OCI-LY3 (cell line): ENCODE measurements at regions not wholly inside any gene's neighbourhood (a gene's known extent, or its start where the extent isn't known, plus 50 kb on each side); places are given as distances from the start of the nearest gene placed in this dataset.
"Not testable (repeated sequence)": the region's sequence is repeated elsewhere in the genome, so short reads cannot be mapped to it uniquely, and the experiment has no call there.

Source experiments
- H2AFZ ChIP-seq: fragments of 200-600, 300-600 bp; shearing (Covaris generic); 2 replicates; pipeline ENCODE4 v1.6.0; 2014; ENCODE audit warnings: antibody characterized with exemption, low read depth, low read length
- H3K27ac ChIP-seq: fragments of 200-600, 300-600 bp; sonication (generic); 2 replicates; pipeline ENCODE4 v1.5.1; 2014; ENCODE audit warnings: mild to moderate bottlenecking, low read length, moderate library complexity, mixed read lengths
- H3K27me3 ChIP-seq: fragments of 200-600, 300-600 bp; sonication (generic); 2 replicates; pipeline ENCODE4 v1.6.1; 2014; ENCODE audit warnings: low read depth, low read length, mixed read lengths
- H3K36me3 ChIP-seq: fragments of 200-600, 300-600 bp; sonication (generic); replicated peaks from 2 replicates; pipeline ENCODE3; 2014; ENCODE audit warnings: low read depth, low read length, mixed read lengths
- H3K4me1 ChIP-seq: fragments of 300-600, 200-600 bp; sonication (generic); 2 replicates; pipeline ENCODE4 v1.6.1; 2014; ENCODE audit warnings: low read length, mixed read lengths
- H3K4me2 ChIP-seq: fragments of 200-600, 300-600 bp; sonication (generic); 2 replicates; pipeline ENCODE4 v1.6.1; 2014; ENCODE audit warnings: low read length, mixed read lengths
- H3K4me3 ChIP-seq: fragments of 300-600, 200-600 bp; sonication (generic); 2 replicates; pipeline ENCODE4 v1.5.1; 2014; ENCODE audit warnings: antibody characterized with exemption, mild to moderate bottlenecking, low read length, moderate library complexity
- H3K79me2 ChIP-seq: fragments of 300-600, 200-600 bp; shearing (Covaris generic); 2 replicates; pipeline ENCODE4 v1.6.1; 2014; ENCODE audit warnings: mild to moderate bottlenecking, low read length, mixed read lengths
- H3K9ac ChIP-seq: fragments of 300-600, 200-600 bp; shearing (Covaris generic); 2 replicates; pipeline ENCODE4 v1.6.0; 2014; ENCODE audit warnings: mild to moderate bottlenecking, low read length, moderate library complexity
- H3K9me3 ChIP-seq: fragments of 200-600, 300-600 bp; shearing (Covaris generic); 2 replicates; pipeline ENCODE4 v1.6.1; 2014; ENCODE audit warnings: low read length, mixed read lengths; ENCODE audit not compliant: insufficient read depth
- H4K20me1 ChIP-seq: fragments of 200-600, 300-600 bp; sonication (generic); 2 replicates; pipeline ENCODE4 v1.6.1; 2016; ENCODE audit warnings: low read length, mixed read lengths; ENCODE audit not compliant: insufficient read depth
- CTCF ChIP-seq: fragments of 200-600, 300-600 bp; sonication (generic); IDR thresholded peaks from 2 replicates; pipeline ENCODE4 v1.5.1; 2014; ENCODE audit warnings: antibody characterized with exemption, low read length, low read depth
- EZH2phosphoT487 ChIP-seq: fragments of 200-600 bp; shearing (Covaris generic); IDR thresholded peaks from 2 replicates; pipeline ENCODE4 v1.6.1; 2018; ENCODE audit warnings: antibody characterized with exemption, mixed run types, low read depth

- Histone ChIP-seq H3K36me3 (no peaks in the 10 kb centered on the region), H3K79me2 (no peaks in the 10 kb centered on the region), H4K20me1 (no peaks in the 10 kb centered on the region), H2AFZ (no peak overlapping the region), H3K4me3 (no peak overlapping the region), H3K9me3 (no peaks in the 10 kb centered on the region), H3K27ac (no peak overlapping the region), H3K4me1 (peaks cover 5% of the 10 kb centered on the region; the same call in 1 of the 2 replicates), H3K4me2 (no peak overlapping the region), H3K9ac (no peak overlapping the region), H3K27me3 (no peaks in the 10 kb centered on the region)
- TF ChIP-seq CTCF (no peak), EZH2phosphoT487 (no peak)
These were observed 60.8 kb downstream of the COPRS start for GRCh38 chr17:31798205-31798724.

- not testable (repeated sequence) for H3K27me3 ChIP-seq, H3K9me3 ChIP-seq, H3K79me2 ChIP-seq, H4K20me1 ChIP-seq, H3K4me1 ChIP-seq, H2AFZ ChIP-seq, H3K36me3 ChIP-seq, H3K4me3 ChIP-seq, H3K9ac ChIP-seq, H3K4me2 ChIP-seq, H3K27ac ChIP-seq
These were observed 63.1 kb downstream of the COPRS start for GRCh38 chr17:31795941-31796340.

- Histone ChIP-seq H2AFZ (no peak overlapping the region), H3K36me3 (no peaks in the 10 kb centered on the region), H4K20me1 (no peaks in the 10 kb centered on the region), H3K4me3 (no peak overlapping the region), H3K4me2 (no peak overlapping the region), H3K9ac (no peak overlapping the region), H3K27ac (no peak overlapping the region), H3K27me3 (no peaks in the 10 kb centered on the region), H3K4me1 (peaks cover 15% of the 10 kb centered on the region), H3K9me3 (no peaks in the 10 kb centered on the region), H3K79me2 (no peaks in the 10 kb centered on the region)
- no peak for TF ChIP-seq EZH2phosphoT487
- TF ChIP-seq CTCF: no peak
These were observed 64.9 kb downstream of the COPRS start for GRCh38 chr17:31794111-31794510.

DNA sequence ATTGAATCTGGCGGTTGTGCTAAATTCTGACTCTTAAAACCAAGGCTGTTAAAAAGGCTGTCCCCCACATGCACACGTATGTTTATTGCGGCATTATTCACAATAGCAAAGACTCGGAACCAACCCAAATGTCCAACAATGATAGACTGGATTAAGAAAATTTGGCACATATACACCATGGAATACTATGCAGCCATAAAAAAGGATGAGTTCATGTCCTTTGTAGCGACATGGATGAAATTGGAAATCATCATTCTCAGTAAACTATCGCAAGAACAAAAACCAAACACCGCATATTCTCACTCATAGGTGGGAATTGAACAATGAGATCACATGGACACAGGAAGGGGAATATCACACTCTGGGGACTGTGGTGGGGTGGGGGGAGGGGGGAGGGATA is 65.4 kb downstream of the COPRS start:
- H3K9ac ChIP-seq, H3K27ac ChIP-seq, H3K4me3 ChIP-seq, H3K27me3 ChIP-seq, H4K20me1 ChIP-seq, H3K79me2 ChIP-seq, H3K9me3 ChIP-seq, H3K4me2 ChIP-seq, H3K36me3 ChIP-seq, H2AFZ ChIP-seq: not testable (repeated sequence)
- peaks cover 18% of the 10 kb centered on the region for H3K4me1 ChIP-seq

- no peaks in the 10 kb centered on the region for H4K20me1 ChIP-seq
- H3K27me3 ChIP-seq: no peaks in the 10 kb centered on the region
- no peak overlapping the region for H3K4me3 ChIP-seq
- H3K4me1 ChIP-seq: peaks cover 21% of the 10 kb centered on the region
- no peaks in the 10 kb centered on the region for H3K79me2 ChIP-seq
- no peak overlapping the region for H2AFZ ChIP-seq
- no peak for TF ChIP-seq CTCF
- no peaks in the 10 kb centered on the region for H3K36me3 ChIP-seq
- no peaks in the 10 kb centered on the region for H3K9me3 ChIP-seq
- H3K9ac ChIP-seq: no peak overlapping the region
- no peak overlapping the region for H3K4me2 ChIP-seq
- H3K27ac ChIP-seq: no peak overlapping the region
These were observed 66.9 kb downstream of the COPRS start for GRCh38 chr17:31792007-31792585.
